ENCODE measurements at regions not wholly inside any gene's neighbourhood (a gene's known extent, or its start where the extent isn't known, plus 50 kb on each side); places are given as distances from the start of the nearest gene placed in this dataset.

DNA sequence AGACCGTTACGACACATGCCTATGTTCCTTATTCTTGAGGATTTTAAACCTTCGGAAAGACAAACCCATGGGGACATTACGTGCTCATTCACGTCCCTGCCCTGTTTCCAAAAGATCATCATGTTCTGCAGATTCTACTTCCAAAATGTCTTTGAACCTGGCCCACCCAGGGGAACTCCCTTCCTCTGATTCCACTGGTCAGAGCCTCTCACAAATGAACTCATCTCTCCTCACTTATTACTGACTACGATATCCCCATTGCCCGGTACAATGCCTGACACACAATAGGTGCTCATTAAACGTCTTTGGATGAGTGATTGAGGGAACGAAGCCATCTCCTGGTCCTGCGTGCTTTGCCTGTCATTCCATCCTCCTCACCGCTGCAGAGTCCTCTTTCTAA lies 168.3 kb upstream of the RNF32 start:
- no peaks in the 10 kb centered on the region for H4K20me1 ChIP-seq (ENCODE audit: insufficient read depth, low read length)
- no peak overlapping the region for H3K4me2 ChIP-seq (ENCODE audit: insufficient read depth, low read length)
- H2AFZ ChIP-seq (ENCODE audit: low read length): no peak overlapping the region
- no peaks in the 10 kb centered on the region for H3K27me3 ChIP-seq (ENCODE audit: insufficient read depth, low read length)
- DNase-seq (ENCODE audit: insufficient read length, low spot score, missing footprints): no peak
- H3K9me3 ChIP-seq (ENCODE audit: low read depth, low read length): no peaks in the 10 kb centered on the region
- H3K79me2 ChIP-seq (ENCODE audit: insufficient read depth, low read length): no peaks in the 10 kb centered on the region
- H3K36me3 ChIP-seq (ENCODE audit: insufficient read depth, low read length): no peaks in the 10 kb centered on the region
- H3K4me3 ChIP-seq (ENCODE audit: insufficient read depth, low read length): no peak overlapping the region
- H3K27ac ChIP-seq (ENCODE audit: low read depth, low read length): no peak overlapping the region
- H3K4me1 ChIP-seq (ENCODE audit: insufficient read depth, low read length): no peaks in the 10 kb centered on the region
- TF ChIP-seq, protein P1, sequence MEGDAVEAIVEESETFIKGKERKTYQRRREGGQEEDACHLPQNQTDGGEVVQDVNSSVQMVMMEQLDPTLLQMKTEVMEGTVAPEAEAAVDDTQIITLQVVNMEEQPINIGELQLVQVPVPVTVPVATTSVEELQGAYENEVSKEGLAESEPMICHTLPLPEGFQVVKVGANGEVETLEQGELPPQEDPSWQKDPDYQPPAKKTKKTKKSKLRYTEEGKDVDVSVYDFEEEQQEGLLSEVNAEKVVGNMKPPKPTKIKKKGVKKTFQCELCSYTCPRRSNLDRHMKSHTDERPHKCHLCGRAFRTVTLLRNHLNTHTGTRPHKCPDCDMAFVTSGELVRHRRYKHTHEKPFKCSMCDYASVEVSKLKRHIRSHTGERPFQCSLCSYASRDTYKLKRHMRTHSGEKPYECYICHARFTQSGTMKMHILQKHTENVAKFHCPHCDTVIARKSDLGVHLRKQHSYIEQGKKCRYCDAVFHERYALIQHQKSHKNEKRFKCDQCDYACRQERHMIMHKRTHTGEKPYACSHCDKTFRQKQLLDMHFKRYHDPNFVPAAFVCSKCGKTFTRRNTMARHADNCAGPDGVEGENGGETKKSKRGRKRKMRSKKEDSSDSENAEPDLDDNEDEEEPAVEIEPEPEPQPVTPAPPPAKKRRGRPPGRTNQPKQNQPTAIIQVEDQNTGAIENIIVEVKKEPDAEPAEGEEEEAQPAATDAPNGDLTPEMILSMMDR (IDR thresholded peaks at IDR 0.05; ENCODE audit: extremely low read depth, low read depth, low read length): no peak

GRCh38 chr7:156470399-156471320 lies 169.9 kb upstream of the RNF32 start:
- DNase-seq (ENCODE audit: insufficient read length, low spot score, missing footprints): no peak
- TF ChIP-seq, protein P1 (IDR thresholded peaks at IDR 0.05; ENCODE audit: extremely low read depth, low read depth, low read length): no peak
- H3K79me2 ChIP-seq (ENCODE audit: insufficient read depth, low read length): no peaks in the 10 kb centered on the region
- H3K4me1 ChIP-seq (ENCODE audit: insufficient read depth, low read length): no peaks in the 10 kb centered on the region
- H3K27ac ChIP-seq (ENCODE audit: low read depth, low read length): no peak overlapping the region
- no peaks in the 10 kb centered on the region for H4K20me1 ChIP-seq (ENCODE audit: insufficient read depth, low read length)
- no peak overlapping the region for H2AFZ ChIP-seq (ENCODE audit: low read length)
- H3K27me3 ChIP-seq (ENCODE audit: insufficient read depth, low read length): no peaks in the 10 kb centered on the region
- H3K4me3 ChIP-seq (ENCODE audit: insufficient read depth, low read length): no peak overlapping the region
- H3K9me3 ChIP-seq (ENCODE audit: low read depth, low read length): no peaks in the 10 kb centered on the region
- no peaks in the 10 kb centered on the region for H3K36me3 ChIP-seq (ENCODE audit: insufficient read depth, low read length)
- H3K4me2 ChIP-seq (ENCODE audit: insufficient read depth, low read length): no peak overlapping the region

DNA sequence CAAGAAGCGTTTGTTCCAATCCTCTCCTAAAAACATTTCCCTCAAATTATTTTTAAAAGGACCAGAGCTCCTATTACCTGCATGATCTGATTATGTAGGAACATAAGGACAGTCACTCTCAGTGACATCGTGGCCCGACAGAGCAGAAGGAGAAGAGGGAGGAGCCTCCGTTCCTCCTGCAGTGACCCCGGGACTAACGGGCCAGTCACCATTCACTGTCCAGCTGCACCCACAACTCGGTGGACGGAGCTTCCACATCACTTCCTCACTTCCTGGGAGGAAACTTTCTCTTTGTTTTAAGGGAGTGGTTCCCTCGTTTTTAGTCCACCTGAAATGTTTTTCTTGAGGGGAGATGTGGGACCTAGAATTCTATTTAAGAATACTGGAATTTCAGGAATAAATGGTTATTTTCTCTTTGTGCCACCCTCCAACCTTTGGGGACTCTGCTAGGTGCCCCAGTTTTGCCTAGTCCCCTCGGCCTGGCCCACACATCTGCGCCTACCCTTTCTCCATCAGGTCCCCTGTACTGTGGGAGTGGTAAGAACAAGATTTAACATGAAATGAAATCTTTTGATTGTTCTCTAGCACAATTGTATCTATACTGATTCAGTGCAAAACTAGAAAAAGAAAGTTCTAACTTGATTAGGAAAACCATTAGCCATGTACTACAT lies 173.5 kb upstream of the RNF32 start:
- Histone ChIP-seq H3K4me2 (ENCODE audit: insufficient read depth, low read length) (no peak overlapping the region), H3K27ac (ENCODE audit: low read depth, low read length) (no peak overlapping the region), H3K36me3 (ENCODE audit: insufficient read depth, low read length) (no peaks in the 10 kb centered on the region), H3K27me3 (ENCODE audit: insufficient read depth, low read length) (no peaks in the 10 kb centered on the region), H4K20me1 (ENCODE audit: insufficient read depth, low read length) (no peaks in the 10 kb centered on the region), H3K9me3 (ENCODE audit: low read depth, low read length) (no peaks in the 10 kb centered on the region), H2AFZ (ENCODE audit: low read length) (no peak overlapping the region), H3K4me1 (ENCODE audit: insufficient read depth, low read length) (no peaks in the 10 kb centered on the region), H3K79me2 (ENCODE audit: insufficient read depth, low read length) (no peaks in the 10 kb centered on the region), H3K4me3 (ENCODE audit: insufficient read depth, low read length) (no peak overlapping the region)
- DNase-seq (ENCODE audit: insufficient read length, low spot score, missing footprints): no peak
- TF ChIP-seq, protein P1 (IDR thresholded peaks at IDR 0.05; ENCODE audit: extremely low read depth, low read depth, low read length): no peak

DNA sequence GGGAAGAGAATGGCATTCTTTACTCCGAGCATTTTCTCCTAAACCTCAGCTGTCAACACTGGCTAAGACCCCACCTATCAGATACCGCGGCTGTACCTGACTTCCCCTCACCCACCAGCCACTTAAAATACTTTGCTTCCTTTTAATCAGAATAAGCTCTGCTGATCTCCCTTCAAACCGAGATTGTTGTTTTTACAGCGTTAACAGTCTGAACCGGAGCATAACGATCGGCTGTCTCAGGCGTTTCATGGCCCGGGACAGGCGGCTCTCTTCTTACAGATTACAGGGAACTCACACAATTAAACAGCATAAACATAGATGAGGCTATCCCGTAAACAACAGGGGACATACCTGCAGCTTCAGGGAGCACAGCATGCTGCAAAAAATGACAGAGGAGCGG lies 174.3 kb upstream of the RNF32 start:
- H3K27ac ChIP-seq (ENCODE audit: low read depth, low read length): no peak overlapping the region
- no peak for DNase-seq (ENCODE audit: insufficient read length, low spot score, missing footprints)
- no peaks in the 10 kb centered on the region for H4K20me1 ChIP-seq (ENCODE audit: insufficient read depth, low read length)
- H2AFZ ChIP-seq (ENCODE audit: low read length): no peak overlapping the region
- H3K79me2 ChIP-seq (ENCODE audit: insufficient read depth, low read length): no peaks in the 10 kb centered on the region
- no peaks in the 10 kb centered on the region for H3K4me1 ChIP-seq (ENCODE audit: insufficient read depth, low read length)
- no peaks in the 10 kb centered on the region for H3K9me3 ChIP-seq (ENCODE audit: low read depth, low read length)
- H3K4me3 ChIP-seq (ENCODE audit: insufficient read depth, low read length): no peak overlapping the region
- TF ChIP-seq, protein P1 (IDR thresholded peaks at IDR 0.05; ENCODE audit: extremely low read depth, low read depth, low read length): no peak
- H3K27me3 ChIP-seq (ENCODE audit: insufficient read depth, low read length): no peaks in the 10 kb centered on the region
- H3K4me2 ChIP-seq (ENCODE audit: insufficient read depth, low read length): no peak overlapping the region
- no peaks in the 10 kb centered on the region for H3K36me3 ChIP-seq (ENCODE audit: insufficient read depth, low read length)

Data from osteoblast (primary cell).